ENCODE measurements at regions not wholly inside any gene's neighbourhood (a gene's known extent, or its start where the extent isn't known, plus 50 kb on each side); places are given as distances from the start of the nearest gene placed in this dataset.

- Histone ChIP-seq H3K9me2 (ENCODE audit: insufficient read depth) (no peaks in the 10 kb centered on the region), H4K20me1 (replicated peaks; ENCODE audit: insufficient read depth) (no peaks in the 10 kb centered on the region), H3K27me3 (ENCODE audit: insufficient read depth) (no peaks in the 10 kb centered on the region), H3K4me2 (no peak overlapping the region), H2AFZ (no peak overlapping the region), H3K4me1 (ENCODE audit: insufficient read depth) (no peaks in the 10 kb centered on the region), H3F3A (replicated peaks; ENCODE audit: low read depth) (no peaks in the 10 kb centered on the region), H3K4me3 (no peak overlapping the region), H3K79me2 (replicated peaks; ENCODE audit: insufficient read depth) (no peaks in the 10 kb centered on the region), H3K27ac (ENCODE audit: low read depth) (no peak overlapping the region), H3K36me3 (ENCODE audit: insufficient read depth) (no peaks in the 10 kb centered on the region)
- no peak overlapping the region for H3K4me3 Mint-ChIP-seq
- ATAC-seq (no peak), DNase-seq (ENCODE audit: low spot score) (no peak)
- TF ChIP-seq REST (IDR thresholded peaks at IDR 0.05; ENCODE audit: unreplicated experiment), result no peak
- TF ChIP-seq ETS1 (IDR thresholded peaks at IDR 0.05), result no peak
- TF ChIP-seq JUNB (IDR thresholded peaks at IDR 0.05; ENCODE audit: unreplicated experiment), result no peak
- no peak for TF ChIP-seq EZH2 (IDR thresholded peaks at IDR 0.05; ENCODE audit: low read depth, unreplicated experiment)
- no peak for TF ChIP-seq ZNF331 (CRISPR knock-in tag; IDR thresholded peaks at IDR 0.05; ENCODE audit: low read depth)
- no peak for TF ChIP-seq ZNF114 (CRISPR knock-in tag; IDR thresholded peaks at IDR 0.05)
- no peaks in the 10 kb centered on the region for H3K36me3 Mint-ChIP-seq (ENCODE audit: low read depth)
- no peaks in the 10 kb centered on the region for H3K9me3 Mint-ChIP-seq
- H3K4me1 Mint-ChIP-seq, result no peaks in the 10 kb centered on the region
- no peak overlapping the region for H3K27ac Mint-ChIP-seq
- no peaks in the 10 kb centered on the region for H3K27me3 Mint-ChIP-seq (ENCODE audit: insufficient read depth, low read depth, poor library complexity)
Observed at GRCh38 chr15:87743562-87743961, 513.0 kb downstream of the NTRK3 start.

- Histone ChIP-seq H3K27ac (ENCODE audit: low read depth) (no peak overlapping the region), H4K20me1 (replicated peaks; ENCODE audit: insufficient read depth) (no peaks in the 10 kb centered on the region), H3K36me3 (ENCODE audit: insufficient read depth) (no peaks in the 10 kb centered on the region), H3F3A (replicated peaks; ENCODE audit: low read depth) (no peaks in the 10 kb centered on the region), H3K4me2 (no peak overlapping the region), H3K9me2 (ENCODE audit: insufficient read depth) (peaks cover 5% of the 10 kb centered on the region; the same call in 1 of the 2 replicates), H2AFZ (no peak overlapping the region), H3K79me2 (replicated peaks; ENCODE audit: insufficient read depth) (no peaks in the 10 kb centered on the region), H3K4me3 (no peak overlapping the region), H3K4me1 (ENCODE audit: insufficient read depth) (no peaks in the 10 kb centered on the region), H3K27me3 (ENCODE audit: insufficient read depth) (no peaks in the 10 kb centered on the region)
- H3K27ac Mint-ChIP-seq, result no peak overlapping the region
- TF ChIP-seq ZNF462 (CRISPR knock-in tag; IDR thresholded peaks at IDR 0.05) (no peak), ZNF331 (CRISPR knock-in tag; IDR thresholded peaks at IDR 0.05; ENCODE audit: low read depth) (no peak), EZH2 (IDR thresholded peaks at IDR 0.05; ENCODE audit: low read depth, unreplicated experiment) (no peak), POLR2AphosphoS5 (IDR thresholded peaks at IDR 0.05; ENCODE audit: low read depth) (no peak), EZH2phosphoT487 (IDR thresholded peaks at IDR 0.05; ENCODE audit: unreplicated experiment) (no peak), ZNF114 (CRISPR knock-in tag; IDR thresholded peaks at IDR 0.05) (no peak)
- DNase-seq (ENCODE audit: low spot score) (no peak), ATAC-seq (no peak)
- no peak overlapping the region for H3K4me3 Mint-ChIP-seq
- no peaks in the 10 kb centered on the region for H3K27me3 Mint-ChIP-seq (ENCODE audit: insufficient read depth, low read depth, poor library complexity)
- H3K4me1 Mint-ChIP-seq, result no peaks in the 10 kb centered on the region
- H3K36me3 Mint-ChIP-seq (ENCODE audit: low read depth), result no peaks in the 10 kb centered on the region
- H3K9me3 Mint-ChIP-seq, result no peaks in the 10 kb centered on the region; the same call in 2 of the 3 replicates
Observed at GRCh38 chr15:87741350-87741749, 515.2 kb downstream of the NTRK3 start.
